GM19452 (cell line): ENCODE measurements at regions not wholly inside any gene's neighbourhood (a gene's known extent, or its start where the extent isn't known, plus 50 kb on each side); places are given as distances from the start of the nearest gene placed in this dataset.
"Not testable (repeated sequence)": the region's sequence is repeated elsewhere in the genome, so short reads cannot be mapped to it uniquely, and the experiment has no call there.

ENCODE experiments used
- ATAC-seq: cut with Tn5 transposase; IDR thresholded peaks from one replicate; pipeline ENCODE4 v1.9.1; 2021; ENCODE audit not compliant: unreplicated experiment

- no peak for ATAC-seq
Measured at GRCh38 chr3:95218484-95218883, 1155.6 kb downstream of the NSUN3 start.

- no peak for ATAC-seq
Measured at GRCh38 chr3:95226437-95226836, 1163.6 kb downstream of the NSUN3 start.

- no peak for ATAC-seq
Measured at GRCh38 chr3:95227092-95227491, 1164.2 kb downstream of the NSUN3 start.

GRCh38 chr3:95228416-95228815 lies 1165.6 kb downstream of the NSUN3 start:
- no peak for ATAC-seq

GRCh38 chr3:95235916-95236315 lies 1173.1 kb downstream of the NSUN3 start:
- ATAC-seq, result no peak

GRCh38 chr3:95237783-95238182 lies 1174.9 kb downstream of the NSUN3 start:
- ATAC-seq, result no peak

- no peak for ATAC-seq
Measured at GRCh38 chr3:95240395-95240794, 1177.5 kb downstream of the NSUN3 start.

- not testable (repeated sequence) for ATAC-seq
Measured at GRCh38 chr3:95241256-95241655, 1178.4 kb downstream of the NSUN3 start.

GRCh38 chr3:95246413-95246812 lies 1183.6 kb downstream of the NSUN3 start:
- no peak for ATAC-seq

- no peak for ATAC-seq
Measured at GRCh38 chr3:95254061-95254460, 1191.2 kb downstream of the NSUN3 start.

- no peak for ATAC-seq
Measured at GRCh38 chr3:95254758-95255157, 1191.9 kb downstream of the NSUN3 start.

GRCh38 chr3:95265129-95265528 lies 1202.3 kb downstream of the NSUN3 start:
- no peak for ATAC-seq

- no peak for ATAC-seq
Measured at GRCh38 chr3:95271395-95271794, 1208.5 kb downstream of the NSUN3 start.

GRCh38 chr3:95272166-95272565 lies 1209.3 kb downstream of the NSUN3 start:
- ATAC-seq, result no peak

- ATAC-seq, result no peak
Measured at GRCh38 chr3:95272781-95273180, 1209.9 kb downstream of the NSUN3 start.

- ATAC-seq, result no peak
Measured at GRCh38 chr3:95277613-95278012, 1214.8 kb downstream of the NSUN3 start.

GRCh38 chr3:95280711-95281352 lies 1218.0 kb downstream of the NSUN3 start:
- no peak for ATAC-seq

GRCh38 chr3:95289295-95289694 lies 1226.4 kb downstream of the NSUN3 start:
- no peak for ATAC-seq

- no peak for ATAC-seq
Measured at GRCh38 chr3:95297581-95297980, 1234.7 kb downstream of the NSUN3 start.

- ATAC-seq, result no peak
Measured at GRCh38 chr3:95302044-95302443, 1239.2 kb downstream of the NSUN3 start.

- no peak for ATAC-seq
Measured at GRCh38 chr3:95310560-95310959, 1247.7 kb downstream of the NSUN3 start.

GRCh38 chr3:95311272-95311671 lies 1248.4 kb downstream of the NSUN3 start:
- no peak for ATAC-seq

GRCh38 chr3:95312650-95313049 lies 1249.8 kb downstream of the NSUN3 start:
- no peak for ATAC-seq
